ENCODE measurements at regions not wholly inside any gene's neighbourhood (a gene's known extent, or its start where the extent isn't known, plus 50 kb on each side); places are given as distances from the start of the nearest gene placed in this dataset.

DNA sequence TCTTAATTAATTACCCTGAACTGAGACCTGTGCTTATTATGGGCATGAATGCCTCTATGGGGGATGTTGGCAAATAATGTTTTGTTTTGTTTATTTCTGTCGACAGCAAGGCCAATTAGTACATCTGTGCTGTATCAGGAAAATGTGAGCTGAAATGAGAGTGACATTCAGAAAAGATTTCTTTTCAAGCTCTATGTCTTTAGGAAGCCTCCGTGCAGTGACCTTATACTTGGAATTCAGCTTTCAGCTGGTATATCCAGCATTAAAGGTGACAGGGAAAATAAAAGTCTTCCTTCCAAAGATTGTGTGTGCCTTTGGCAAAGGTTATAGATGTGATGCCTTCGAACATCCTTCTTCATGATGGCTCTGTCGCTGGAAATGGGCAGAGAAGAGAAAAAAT lies 1061.1 kb downstream of the SORCS3 start:
- DNase-seq, result no peak

DNA sequence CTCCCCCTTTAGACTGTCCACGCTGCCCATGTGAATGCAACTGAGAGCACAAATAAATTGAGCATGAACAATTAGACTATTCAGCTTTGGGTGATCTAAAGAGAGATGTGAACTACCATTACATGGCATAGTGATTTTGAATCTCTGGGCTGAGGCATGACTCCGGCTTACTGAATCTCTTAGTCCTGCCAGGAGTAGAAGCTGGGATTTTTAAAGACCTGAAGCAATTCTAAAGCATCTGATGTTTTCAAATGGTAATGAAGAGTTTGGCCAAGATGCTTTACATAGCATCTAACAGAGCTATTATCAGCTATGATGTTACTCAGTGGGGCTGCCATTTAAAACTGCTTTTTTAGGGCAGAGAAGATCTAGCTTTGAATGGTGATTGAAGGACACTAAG lies 1059.1 kb downstream of the SORCS3 start:
- no peak for DNase-seq

- no peak for DNase-seq
Measured at GRCh38 chr10:105699504-105699903, 1058.4 kb downstream of the SORCS3 start.

- DNase-seq, result no peak
Measured at GRCh38 chr10:105698592-105698991, 1057.5 kb downstream of the SORCS3 start.

DNA sequence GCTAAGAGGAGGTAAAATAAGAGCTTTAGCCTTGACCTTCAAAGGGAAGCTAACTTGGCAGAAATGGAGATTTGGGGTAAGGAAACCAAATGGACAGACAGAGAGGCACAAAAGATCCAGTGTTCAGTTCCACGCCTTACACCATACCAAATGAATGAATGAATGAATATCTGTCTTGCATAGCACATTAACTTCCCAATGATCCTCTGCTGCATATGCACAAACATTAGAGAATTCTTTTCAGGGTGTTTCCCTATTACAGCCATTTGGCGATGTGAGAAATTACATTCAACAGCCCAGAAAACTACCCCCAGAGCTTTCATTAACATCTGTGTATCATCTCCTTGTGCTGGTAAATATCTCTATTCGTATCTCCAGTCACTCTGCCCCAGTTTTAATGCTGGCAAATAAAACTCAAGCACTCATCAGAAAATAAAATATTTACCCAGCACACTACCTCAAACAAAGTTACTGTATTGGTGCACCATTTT lies 1056.2 kb downstream of the SORCS3 start:
- DNase-seq, result no peak

DNA sequence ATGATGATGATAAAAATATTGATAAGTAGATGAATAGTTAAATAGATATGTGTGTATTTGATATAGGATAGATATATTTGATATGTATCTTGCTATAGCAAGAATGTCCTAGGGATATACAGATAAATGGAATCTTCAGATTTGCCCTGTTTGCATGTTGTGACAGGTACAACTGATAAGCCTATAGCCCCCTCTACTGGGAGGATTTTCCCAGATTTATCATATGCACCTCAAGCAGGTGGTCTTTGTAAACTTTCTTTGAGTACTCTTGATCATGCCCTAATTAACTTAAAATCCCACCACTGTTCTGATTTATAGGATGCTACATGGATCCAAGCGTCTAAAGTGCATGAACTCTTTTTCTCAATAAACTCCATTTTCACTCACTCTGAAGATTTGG lies 1050.7 kb downstream of the SORCS3 start:
- DNase-seq, result no peak

GRCh38 chr10:105682911-105683310 lies 1041.8 kb downstream of the SORCS3 start:
- no peak for DNase-seq

DNA sequence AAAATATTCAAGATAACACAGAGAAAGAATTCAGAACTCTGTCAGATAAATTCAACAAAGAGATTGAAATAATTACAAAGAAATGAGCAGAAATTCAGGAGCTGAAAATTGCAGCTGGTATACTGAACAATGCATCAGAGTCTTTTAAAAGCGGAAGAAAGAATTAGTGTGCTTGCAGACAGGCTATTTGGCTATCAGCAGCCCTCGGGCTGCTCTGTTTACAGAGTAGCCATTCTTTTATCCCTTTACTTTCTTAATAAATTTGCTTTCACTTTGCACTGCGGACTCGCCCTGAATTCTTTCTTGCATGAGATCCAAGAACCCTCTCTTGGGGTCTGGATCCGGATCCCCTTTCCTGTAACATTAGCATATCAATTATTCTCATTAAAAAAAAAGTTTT lies 1040.0 kb downstream of the SORCS3 start:
- DNase-seq, result no peak

GRCh38 chr10:105679781-105680180 lies 1038.7 kb downstream of the SORCS3 start:
- DNase-seq, result no peak

- no peak for DNase-seq
Measured at GRCh38 chr10:105675333-105675732, 1034.2 kb downstream of the SORCS3 start.

DNA sequence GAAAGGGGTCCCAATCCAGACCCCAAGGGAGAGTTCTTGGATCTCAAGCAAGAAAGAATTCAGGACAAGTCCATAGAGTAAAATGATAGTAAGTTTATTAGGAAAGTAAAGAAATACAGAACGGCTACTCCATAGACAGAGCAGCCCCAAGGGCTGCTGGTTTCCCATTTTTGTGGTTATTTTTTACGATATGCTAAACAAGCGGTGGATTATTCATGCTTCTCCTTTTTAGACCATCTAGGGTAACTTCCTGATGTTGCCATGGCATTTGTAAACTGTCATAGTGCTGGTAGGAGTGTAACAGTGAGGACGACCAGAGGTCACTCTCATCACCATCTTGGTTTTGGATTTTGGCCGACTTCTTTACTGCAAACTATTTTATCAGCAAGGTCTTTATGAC lies 1033.4 kb downstream of the SORCS3 start:
- DNase-seq, result no peak

- no peak for DNase-seq
Measured at GRCh38 chr10:105658696-105659095, 1017.6 kb downstream of the SORCS3 start.

- no peak for DNase-seq
Measured at GRCh38 chr10:105656856-105657255, 1015.8 kb downstream of the SORCS3 start.

- no peak for DNase-seq
Measured at GRCh38 chr10:105650306-105650705, 1009.2 kb downstream of the SORCS3 start.

DNA sequence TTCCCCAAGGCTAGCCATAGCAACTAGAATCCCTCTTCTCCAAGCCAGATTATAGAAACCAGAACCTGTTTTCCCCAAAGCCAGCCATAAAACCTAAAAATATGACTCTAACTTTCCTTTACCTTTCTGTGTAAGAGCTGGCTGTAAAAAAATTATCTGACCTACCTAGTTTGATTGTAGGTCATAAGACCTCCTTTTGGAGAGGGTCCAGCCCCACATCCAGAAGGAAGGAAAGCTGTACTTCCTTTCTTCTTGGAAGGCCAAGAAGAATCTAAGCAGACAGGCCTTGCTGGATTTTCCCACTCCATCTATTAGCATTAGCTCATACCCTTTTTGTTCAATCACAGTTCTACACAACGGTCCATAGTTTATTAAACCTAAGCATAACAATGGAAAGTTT lies 1006.3 kb downstream of the SORCS3 start:
- no peak for DNase-seq

DNA sequence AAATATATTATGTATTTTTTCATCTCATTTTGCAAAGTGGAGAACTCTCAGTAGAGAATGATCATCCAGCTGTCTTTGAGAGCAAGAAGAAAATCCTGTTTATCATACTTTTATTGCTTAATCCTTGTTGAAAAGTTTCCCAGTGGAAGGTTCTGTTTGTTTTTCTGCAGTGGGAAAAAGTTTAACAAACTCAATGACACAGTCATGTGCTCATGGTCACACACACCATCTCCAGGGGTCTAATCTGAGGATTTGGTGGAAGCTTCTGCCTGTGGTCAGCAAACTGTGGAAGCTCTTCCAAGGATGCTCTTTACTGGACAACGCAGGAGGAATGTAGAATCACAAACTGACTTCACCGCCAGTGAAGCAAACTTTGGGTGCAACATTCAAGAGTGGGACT lies 1003.9 kb downstream of the SORCS3 start:
- no peak for DNase-seq

GRCh38 chr10:105644559-105644958 lies 1003.5 kb downstream of the SORCS3 start:
- no peak for DNase-seq

- no peak for DNase-seq
Measured at GRCh38 chr10:105644091-105644490, 1003.0 kb downstream of the SORCS3 start.

GRCh38 chr10:105643660-105644059 lies 1002.6 kb downstream of the SORCS3 start:
- no peak for DNase-seq

GRCh38 chr10:105634281-105634680 lies 993.2 kb downstream of the SORCS3 start:
- no peak for DNase-seq

GRCh38 chr10:105615715-105616365 lies 974.8 kb downstream of the SORCS3 start:
- DNase-seq, result no peak

- no peak for DNase-seq
Measured at GRCh38 chr10:105611244-105611798, 970.2 kb downstream of the SORCS3 start.

DNA sequence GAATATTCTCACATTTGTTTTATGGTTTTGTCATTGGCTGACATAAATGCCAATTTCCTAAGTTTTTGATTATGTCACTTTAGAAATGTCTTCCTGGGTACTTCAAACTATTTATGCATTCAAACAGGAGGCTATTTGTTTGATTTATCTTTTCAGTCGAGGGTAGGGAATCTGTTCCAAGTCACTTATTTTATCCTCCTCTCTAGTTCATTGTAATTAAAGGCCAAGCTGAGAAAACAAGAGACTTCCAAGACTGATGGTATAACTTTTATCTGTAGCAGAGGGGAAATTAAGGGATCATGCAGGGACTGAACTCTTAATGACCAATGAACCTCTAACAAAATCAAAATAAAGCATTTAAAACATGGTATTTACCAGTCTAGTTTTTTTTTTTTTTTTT lies 968.4 kb downstream of the SORCS3 start:
- no peak for DNase-seq

DNA sequence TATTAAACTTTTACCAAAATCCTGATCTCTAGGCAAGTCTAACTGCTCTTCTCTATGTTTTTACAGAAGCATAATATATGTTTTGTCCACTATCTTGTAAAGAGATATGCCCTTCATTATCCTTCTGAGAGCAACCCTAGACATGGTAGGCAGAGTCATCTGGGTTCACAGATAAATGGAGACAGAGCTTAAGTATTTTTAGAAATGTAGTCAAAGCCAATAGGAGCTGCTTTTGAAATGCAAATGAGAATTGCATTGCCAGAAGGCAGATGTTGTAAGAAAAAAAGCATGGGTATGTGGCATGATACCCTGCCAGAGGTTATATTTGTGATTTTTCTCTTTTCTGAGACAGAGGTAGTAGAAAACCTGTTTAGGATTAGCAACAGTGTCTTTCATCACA lies 964.8 kb downstream of the SORCS3 start:
- DNase-seq, result no peak

- no peak for DNase-seq
Measured at GRCh38 chr10:105605104-105605503, 964.0 kb downstream of the SORCS3 start.

All from CD4-positive, alpha-beta T cell treated with Interleukin-4 for 4 hours (primary cell).